GM12874 (cell line): ENCODE measurements at regions not wholly inside any gene's neighbourhood (a gene's known extent, or its start where the extent isn't known, plus 50 kb on each side); places are given as distances from the start of the nearest gene placed in this dataset.

Experiments
- CTCF ChIP-seq: IDR thresholded peaks from 2 replicates; pipeline ENCODE4 v1.5.1; 2011; ENCODE audit warnings: low read depth, mild to moderate bottlenecking, control low read depth, low read length, moderate library complexity; ENCODE audit not compliant: insufficient read depth

- TF ChIP-seq CTCF, result no peak
Observed at GRCh38 chr16:54438469-54438868, 151.9 kb upstream of the IRX3 start.

- no peak for TF ChIP-seq CTCF
Observed at GRCh38 chr16:54437921-54438320, 151.3 kb upstream of the IRX3 start.

- TF ChIP-seq CTCF, result no peak
Observed at GRCh38 chr16:54437401-54437800, 150.8 kb upstream of the IRX3 start.

- no peak for TF ChIP-seq CTCF
Observed at GRCh38 chr16:54436346-54436745, 149.8 kb upstream of the IRX3 start.

- no peak for TF ChIP-seq CTCF
Observed at GRCh38 chr16:54434859-54435258, 148.3 kb upstream of the IRX3 start.

- TF ChIP-seq CTCF, result no peak
Observed at GRCh38 chr16:54432897-54433229, 146.3 kb upstream of the IRX3 start.

GRCh38 chr16:54431997-54432896, 145.7 kb upstream of the IRX3 start:
- no peak for TF ChIP-seq CTCF
